Vagina (tissue), 2 donors: ENCODE measurements at regions not wholly inside any gene's neighbourhood (a gene's known extent, or its start where the extent isn't known, plus 50 kb on each side); places are given as distances from the start of the nearest gene placed in this dataset.

ENCODE experiments used
- CTCF ChIP-seq, 3 experiments: fragments of 450-650 bp in 2 of 3; fragments of 200-600 bp in 1 of 3; sonication (generic) in 1 of 3; IDR thresholded peaks; one replicate each; pipeline ENCODE4 v1.5.1; 2017 to 2019; ENCODE audit warnings: antibody characterized with exemption in 3 of 3, mild to moderate bottlenecking in 2 of 3, moderate library complexity in 2 of 3
- POLR2AphosphoS5 ChIP-seq, 2 donors: sonication (generic); formaldehyde crosslinking; IDR thresholded peaks; one replicate each; pipeline ENCODE4 v1.9.0; 2017; ENCODE audit warnings: antibody characterized with exemption in 2 of 2, mild to moderate bottlenecking in 2 of 2, low read depth in 1 of 2; ENCODE audit not compliant: insufficient read depth in 1 of 2

GRCh38 chr1:185585770-185586169 lies 148.4 kb upstream of the HMCN1 start:
- no peak for TF ChIP-seq CTCF (IDR thresholded peaks at IDR 0.05)
- TF ChIP-seq POLR2AphosphoS5 (IDR thresholded peaks at IDR 0.05; ENCODE audit: insufficient read depth in 1 of 2, low read depth in 1 of 2) = no peak
